Astrocyte (in vitro differentiated cells and primary cell): ENCODE measurements at regions not wholly inside any gene's neighbourhood (a gene's known extent, or its start where the extent isn't known, plus 50 kb on each side); places are given as distances from the start of the nearest gene placed in this dataset.
"Not testable (repeated sequence)": the region's sequence is repeated elsewhere in the genome, so short reads cannot be mapped to it uniquely, and the experiment has no call there.

Source experiments
- DNase-seq: peaks from one replicate; pipeline ENCODE4 v3.0.0-alpha.2; 2010; ENCODE audit warnings: low read depth
- FAIRE-seq: peaks from 2 replicates; lab custom pipeline; 2011; peaks lifted over from hg19 to GRCh38; lab: Jason Lieb, UNC
- H2AFZ ChIP-seq: 2 replicates; pipeline ENCODE4 v1.6.0; 2012; ENCODE audit warnings: low read depth, low read length, inconsistent platforms
- H3K27ac ChIP-seq: 2 replicates; pipeline ENCODE4 v1.5.1; 2011; ENCODE audit warnings: low read depth, low read length, inconsistent platforms
- H3K27me3 ChIP-seq: 2 replicates; pipeline ENCODE4 v1.6.0; 2011; ENCODE audit warnings: low read length, inconsistent platforms; ENCODE audit not compliant: insufficient read depth
- H3K36me3 ChIP-seq: 2 replicates; pipeline ENCODE4 v1.5.1; 2011; ENCODE audit warnings: low read length, inconsistent platforms; ENCODE audit not compliant: insufficient read depth
- H3K4me1 ChIP-seq: 2 replicates; pipeline ENCODE4 v1.5.1; 2011; ENCODE audit warnings: low read length, inconsistent platforms; ENCODE audit not compliant: insufficient read depth
- H3K4me2 ChIP-seq: 2 replicates; pipeline ENCODE4 v1.6.0; 2012; ENCODE audit warnings: low read length, inconsistent platforms
- H3K4me3 ChIP-seq: 2 replicates; pipeline ENCODE4 v1.5.1; 2011; ENCODE audit warnings: low read depth, mild to moderate bottlenecking, low read length, inconsistent platforms; ENCODE audit not compliant: insufficient read depth
- H3K79me2 ChIP-seq: 2 replicates; pipeline ENCODE4 v1.6.0; 2012; ENCODE audit warnings: mild to moderate bottlenecking, low read length, inconsistent platforms; ENCODE audit not compliant: insufficient read depth
- H3K9ac ChIP-seq: 2 replicates; pipeline ENCODE4 v1.6.0; 2012; ENCODE audit warnings: mild to moderate bottlenecking, low read length, inconsistent platforms
- H3K9me3 ChIP-seq: 2 replicates; pipeline ENCODE4 v1.5.1; 2012; ENCODE audit warnings: low read depth, mild to moderate bottlenecking, low read length, inconsistent platforms; ENCODE audit not compliant: insufficient read depth
- H4K20me1 ChIP-seq: 2 replicates; pipeline ENCODE4 v1.6.0; 2012; ENCODE audit warnings: low read length, inconsistent platforms; ENCODE audit not compliant: insufficient read depth
- H3K27ac Mint-ChIP-seq: one replicate; pipeline ENCODE4 v1.8.0; 2021; ENCODE audit warnings: mild to moderate bottlenecking, mixed read lengths; ENCODE audit not compliant: unreplicated experiment
- H3K27me3 Mint-ChIP-seq: one replicate; pipeline ENCODE4 v1.8.0; 2021; ENCODE audit warnings: low read depth, mixed read lengths; ENCODE audit not compliant: unreplicated experiment
- H3K36me3 Mint-ChIP-seq: one replicate; pipeline ENCODE4 v1.8.0; 2021; ENCODE audit warnings: low read depth, mixed read lengths; ENCODE audit not compliant: unreplicated experiment
- H3K4me1 Mint-ChIP-seq: one replicate; pipeline ENCODE4 v1.8.0; 2021; ENCODE audit warnings: low read depth, mixed read lengths; ENCODE audit not compliant: unreplicated experiment
- H3K4me3 Mint-ChIP-seq: one replicate; pipeline ENCODE4 v1.8.0; 2021; ENCODE audit warnings: mild to moderate bottlenecking, moderate library complexity, mixed read lengths; ENCODE audit not compliant: unreplicated experiment
- H3K9me3 Mint-ChIP-seq: one replicate; pipeline ENCODE4 v1.8.0; 2021; ENCODE audit warnings: mild to moderate bottlenecking, mixed read lengths; ENCODE audit not compliant: unreplicated experiment
- CTCF ChIP-seq: IDR thresholded peaks from 2 replicates; pipeline ENCODE4 v1.5.1; 2011; ENCODE audit warnings: low read depth, mild to moderate bottlenecking, inconsistent platforms, low read length, moderate library complexity; ENCODE audit not compliant: insufficient read depth
- EZH2 ChIP-seq: IDR thresholded peaks from 2 replicates; pipeline ENCODE4 v1.6.1; 2012; ENCODE audit warnings: mild to moderate bottlenecking, low read length, inconsistent platforms; ENCODE audit not compliant: insufficient read depth

DNA sequence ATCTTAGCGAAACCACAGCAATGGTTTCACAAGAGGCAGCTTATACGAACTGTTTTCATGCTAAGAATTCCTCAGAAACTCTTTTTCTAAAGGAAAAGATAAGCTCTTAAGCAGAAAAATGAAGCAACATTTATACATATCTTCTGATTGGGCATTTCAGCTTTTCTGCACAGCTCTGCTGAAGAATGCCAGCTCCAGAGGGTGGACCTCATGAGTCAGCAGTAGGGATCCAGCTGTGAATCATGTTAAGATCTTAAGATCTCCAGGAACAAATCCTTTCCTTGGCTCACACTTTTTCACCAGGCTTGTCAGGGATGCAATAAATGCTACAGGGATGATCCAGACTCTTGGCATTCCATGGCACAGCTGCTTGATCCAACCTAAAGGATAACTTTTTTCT is 477.1 kb upstream of the CCDC196 start:
- no peaks in the 10 kb centered on the region for H3K79me2 ChIP-seq
- Mint-ChIP-seq H3K27ac (peak overlapping the region; percentile 69), H3K27me3 (no peaks in the 10 kb centered on the region), H3K4me3 (no peak overlapping the region), H3K4me1 (peaks cover 14% of the 10 kb centered on the region), H3K36me3 (no peaks in the 10 kb centered on the region), H3K9me3 (peaks cover 6% of the 10 kb centered on the region)
- H3K4me1 ChIP-seq = no peaks in the 10 kb centered on the region
- H3K27me3 ChIP-seq = no peaks in the 10 kb centered on the region
- H4K20me1 ChIP-seq = no peaks in the 10 kb centered on the region
- FAIRE-seq (peak; percentile 91), DNase-seq (peak; percentile 75)
- H3K4me2 ChIP-seq = no peak overlapping the region
- no peak overlapping the region for H3K27ac ChIP-seq
- no peak overlapping the region for H3K4me3 ChIP-seq
- H2AFZ ChIP-seq = no peak overlapping the region
- H3K9me3 ChIP-seq = no peaks in the 10 kb centered on the region
- no peaks in the 10 kb centered on the region for H3K36me3 ChIP-seq
- H3K9ac ChIP-seq = no peak overlapping the region
- TF ChIP-seq CTCF (no peak), EZH2 (no peak)

- H3K4me2 ChIP-seq = no peak overlapping the region
- Mint-ChIP-seq H3K36me3 (no peaks in the 10 kb centered on the region), H3K9me3 (peaks cover 7% of the 10 kb centered on the region), H3K27me3 (no peaks in the 10 kb centered on the region), H3K27ac (no peak overlapping the region), H3K4me1 (peaks cover 16% of the 10 kb centered on the region), H3K4me3 (no peak overlapping the region)
- no peaks in the 10 kb centered on the region for H3K36me3 ChIP-seq
- H3K4me3 ChIP-seq = no peak overlapping the region
- H2AFZ ChIP-seq = no peak overlapping the region
- no peaks in the 10 kb centered on the region for H3K27me3 ChIP-seq
- H3K9me3 ChIP-seq = no peaks in the 10 kb centered on the region
- no peaks in the 10 kb centered on the region for H3K4me1 ChIP-seq
- DNase-seq = no peak
- no peak for FAIRE-seq
- H3K27ac ChIP-seq = no peak overlapping the region
- H3K9ac ChIP-seq = no peak overlapping the region
- H4K20me1 ChIP-seq = no peaks in the 10 kb centered on the region
- TF ChIP-seq EZH2 = no peak
- no peak for TF ChIP-seq CTCF
- H3K79me2 ChIP-seq = no peaks in the 10 kb centered on the region
Measured at GRCh38 chr14:66010695-66011094, 475.5 kb upstream of the CCDC196 start.

DNA sequence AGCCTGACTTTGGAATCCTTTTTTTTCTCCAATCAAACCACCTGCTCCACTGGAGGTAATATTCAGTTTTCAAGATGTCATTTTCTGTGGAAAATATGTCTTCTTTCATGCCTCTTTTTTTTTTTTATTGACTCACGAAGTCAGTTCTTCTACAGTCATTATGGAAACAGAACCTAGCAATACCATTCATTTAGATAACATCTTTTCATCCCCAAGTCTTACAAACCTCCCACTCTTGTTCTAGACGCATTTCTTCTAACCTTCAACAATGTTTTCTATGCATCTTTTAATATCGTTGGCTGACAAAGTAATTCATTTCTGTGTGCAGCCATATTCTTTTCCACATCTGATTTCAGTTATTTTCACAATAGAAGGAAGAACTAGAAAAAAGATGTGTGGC is 474.3 kb upstream of the CCDC196 start:
- Histone ChIP-seq H3K36me3 (no peaks in the 10 kb centered on the region), H4K20me1 (no peaks in the 10 kb centered on the region), H3K9me3 (no peaks in the 10 kb centered on the region), H3K79me2 (no peaks in the 10 kb centered on the region), H3K27me3 (no peaks in the 10 kb centered on the region), H3K4me2 (no peak overlapping the region), H3K9ac (no peak overlapping the region), H3K27ac (no peak overlapping the region), H2AFZ (no peak overlapping the region), H3K4me3 (no peak overlapping the region), H3K4me1 (no peaks in the 10 kb centered on the region)
- Mint-ChIP-seq H3K4me1 (peaks cover 16% of the 10 kb centered on the region), H3K4me3 (no peak overlapping the region), H3K27me3 (no peaks in the 10 kb centered on the region), H3K9me3 (peaks cover 7% of the 10 kb centered on the region), H3K27ac (no peak overlapping the region), H3K36me3 (no peaks in the 10 kb centered on the region)
- TF ChIP-seq CTCF = no peak
- TF ChIP-seq EZH2 = no peak
- DNase-seq (no peak), FAIRE-seq (no peak)

DNA sequence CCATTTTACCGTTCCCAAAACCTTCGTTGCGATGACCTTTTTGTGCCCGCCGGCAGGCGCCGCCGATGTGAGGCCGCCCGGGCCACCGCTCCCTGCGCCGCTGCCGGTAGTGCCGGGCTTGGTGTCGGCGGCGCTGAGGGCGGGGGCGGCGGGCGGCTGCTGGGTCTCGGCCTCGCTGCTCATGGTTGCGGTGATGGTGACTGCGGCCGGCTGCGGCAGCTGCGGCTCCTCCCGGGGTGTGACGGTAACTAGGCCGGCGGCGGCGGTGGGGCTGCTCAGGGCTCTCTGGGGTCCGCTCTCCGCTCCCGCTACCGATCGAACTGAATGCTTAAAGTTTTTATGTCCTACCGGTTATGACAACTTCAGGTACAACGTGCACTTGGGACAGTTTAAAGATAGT is 472.6 kb upstream of the CCDC196 start:
- not testable (repeated sequence) for H4K20me1 ChIP-seq, H2AFZ ChIP-seq, H3K27ac Mint-ChIP-seq, H3K27me3 Mint-ChIP-seq, H3K4me3 Mint-ChIP-seq, H3K9me3 ChIP-seq, DNase-seq, H3K4me3 ChIP-seq, H3K4me2 ChIP-seq, H3K27ac ChIP-seq, H3K36me3 Mint-ChIP-seq, H3K79me2 ChIP-seq, H3K27me3 ChIP-seq, H3K4me1 ChIP-seq, H3K9ac ChIP-seq, H3K36me3 ChIP-seq, H3K9me3 Mint-ChIP-seq, FAIRE-seq
- H3K4me1 Mint-ChIP-seq = peaks cover 13% of the 10 kb centered on the region
